HCT116 (cell line): ENCODE measurements at regions not wholly inside any gene's neighbourhood (a gene's known extent, or its start where the extent isn't known, plus 50 kb on each side); places are given as distances from the start of the nearest gene placed in this dataset.

Experiments
- ATAC-seq: fragments of 200-7000 bp; cut with Tn5 transposase; 2 replicates; pipeline ENCODE4 v1.9.1; 2020; ENCODE audit warnings: mild to moderate bottlenecking, moderate library complexity
- BruUV-seq: library from RNA; stranded (reverse); fragments of 400-500 nt; replicated peaks from 2 replicates; lab custom pipeline; 2021; lab: Mats Ljungman, UMichigan
- CTCF ChIA-PET: fragments of 300-600 bp; sonication (Branson Sonifier 250); formaldehyde crosslinking; loops from one replicate; lab custom pipeline; 2021; ENCODE audit warnings: antibody characterized with exemption; lab: Charles Lee
- POLR2A ChIA-PET: fragments of 300-600, 350-600 bp; sonication (Branson Sonifier 250); formaldehyde crosslinking; loops from one replicate; lab custom pipeline; 2021; ENCODE audit warnings: antibody characterized with exemption; lab: Charles Lee
- RAD21 ChIA-PET, 2 experiments: fragments of 300-600 bp; sonication (Branson Sonifier 250); formaldehyde crosslinking; loops; one replicate each; lab custom pipeline; 2023; ENCODE audit warnings: low total read pairs in 2 of 2; ENCODE audit not compliant: uncharacterized antibody in 2 of 2, unreplicated experiment in 2 of 2, low non-redundant PET in 1 of 2; lab: Charles Lee
- DNase-seq: peaks from one replicate; pipeline ENCODE4 v3.0.0-alpha.2; 2010; ENCODE audit warnings: low read depth, low spot score
- H2AFZ ChIP-seq: fragments of 200-600 bp; shearing (Covaris generic), sonication (generic); 2 replicates; pipeline ENCODE4 v1.6.1; 2017; ENCODE audit warnings: low read depth, mixed run types, mixed read lengths, antibody characterized with exemption, low read length; ENCODE audit not compliant: poor library complexity, severe bottlenecking
- H3K27ac ChIP-seq: 2 replicates; pipeline ENCODE4 v1.5.1; 2012; ENCODE audit warnings: low read depth, low read length
- H3K27me3 ChIP-seq: fragments of 200-600 bp; sonication (generic); 2 replicates; pipeline ENCODE4 v1.6.1; 2016; ENCODE audit warnings: mixed run types, low read length, mixed read lengths; ENCODE audit not compliant: insufficient read depth
- H3K36me3 ChIP-seq, 2 experiments: fragments of 200-500 bp in 1 of 2; fragments of 200-600 bp in 1 of 2; sonication (Bioruptor generic) in 1 of 2; sonication (generic) in 1 of 2; 2 replicates each; pipeline versions ENCODE4 v1.5.1 to v1.6.1; 2014 to 2016; ENCODE audit warnings: low read length in 2 of 2, inconsistent platforms in 1 of 2, mixed read lengths in 1 of 2, mixed run types in 1 of 2; ENCODE audit not compliant: insufficient read depth in 2 of 2, control insufficient read depth in 1 of 2
- H3K4me1 ChIP-seq, 2 experiments: fragments of 200-600 bp in 1 of 2; sonication (generic) in 1 of 2; 2 replicates each; pipeline versions ENCODE4 v1.5.1 to v1.6.1; 2012 to 2017; ENCODE audit warnings: low read length in 2 of 2, inconsistent platforms in 1 of 2, mild to moderate bottlenecking in 1 of 2, mixed read lengths in 1 of 2, mixed run types in 1 of 2, moderate library complexity in 1 of 2; ENCODE audit not compliant: insufficient read depth in 2 of 2, control insufficient read depth in 1 of 2
- H3K4me2 ChIP-seq: fragments of 200-600 bp; sonication (generic); 2 replicates; pipeline ENCODE4 v1.6.1; 2017; ENCODE audit warnings: mixed run types, low read length, mixed read lengths
- H3K4me3 ChIP-seq, 2 experiments: fragments of 200-600 bp in 1 of 2; sonication (generic) in 1 of 2; replicated peaks in 1 of 2; 2 replicates each; pipeline ENCODE4 v1.5.1; 2011 to 2016; ENCODE audit warnings: low read length in 2 of 2, control low read depth in 1 of 2, low read depth in 1 of 2, mild to moderate bottlenecking in 1 of 2, mixed read lengths in 1 of 2, mixed run types in 1 of 2
- H3K79me2 ChIP-seq: fragments of 200-600 bp; sonication (generic); 2 replicates; pipeline ENCODE4 v1.6.1; 2017; ENCODE audit warnings: mild to moderate bottlenecking, mixed run types, low read length, moderate library complexity, mixed read lengths; ENCODE audit not compliant: insufficient read depth
- H3K9ac ChIP-seq: fragments of 200-600 bp; sonication (generic); 2 replicates; pipeline ENCODE4 v1.6.1; 2016; ENCODE audit warnings: low read length, mixed read lengths
- H3K9me2 ChIP-seq: fragments of 200-600 bp; sonication (generic), shearing (Covaris generic); 2 replicates; pipeline ENCODE4 v1.6.1; 2017; ENCODE audit warnings: mixed run types, mild to moderate bottlenecking, moderate library complexity; ENCODE audit not compliant: insufficient read depth
- H3K9me3 ChIP-seq, 2 experiments: fragments of 200-500 bp in 1 of 2; fragments of 200-600 bp in 1 of 2; sonication (Bioruptor generic) in 1 of 2; sonication (generic) in 1 of 2; 2 replicates each; pipeline ENCODE4 v1.6.1; 2014 to 2017; ENCODE audit warnings: low read length in 2 of 2, mixed read lengths in 2 of 2, inconsistent platforms in 1 of 2, low read depth in 1 of 2, mild to moderate bottlenecking in 1 of 2, mixed run types in 1 of 2, moderate library complexity in 1 of 2; ENCODE audit not compliant: control insufficient read depth in 1 of 2, insufficient read depth in 1 of 2
- H4K20me1 ChIP-seq: fragments of 200-600 bp; sonication (generic), shearing (Covaris generic); 2 replicates; pipeline ENCODE4 v1.6.1; 2017; ENCODE audit warnings: mixed run types, mild to moderate bottlenecking, moderate library complexity; ENCODE audit not compliant: insufficient read depth
- EGR1 ChIP-seq: IDR thresholded peaks from 2 replicates; pipeline ENCODE4 v1.6.1; 2012; ENCODE audit warnings: low read depth
- ELF1 ChIP-seq: IDR thresholded peaks from 2 replicates; pipeline ENCODE4 v1.6.1; 2012; ENCODE audit warnings: low read depth, borderline replicate concordance
- EZH2 ChIP-seq: fragments of 200-600 bp; sonication (generic); IDR thresholded peaks from 2 replicates; pipeline ENCODE4 v1.6.1; 2017; ENCODE audit warnings: antibody characterized with exemption, mixed run types
- JUND ChIP-seq: IDR thresholded peaks from 2 replicates; pipeline ENCODE4 v1.6.1; 2012
- POLR2A ChIP-seq: IDR thresholded peaks from 2 replicates; pipeline ENCODE4 v1.7.0; 2011; ENCODE audit warnings: borderline replicate concordance; ENCODE audit not compliant: insufficient read depth, insufficient read length; ENCODE audit errors: extremely low read depth
- POLR2AphosphoS5 ChIP-seq: IDR thresholded peaks from 2 replicates; pipeline ENCODE4 v1.6.1; 2011; ENCODE audit warnings: mild to moderate bottlenecking, low read depth, low read length, moderate library complexity
- RAD21 ChIP-seq: IDR thresholded peaks from 2 replicates; pipeline ENCODE4 v1.6.1; 2012; ENCODE audit warnings: low read depth, mild to moderate bottlenecking
- SIN3A ChIP-seq: IDR thresholded peaks from 2 replicates; pipeline ENCODE4 v1.6.1; 2012; ENCODE audit warnings: low read depth
- SRF ChIP-seq: IDR thresholded peaks from 2 replicates; pipeline ENCODE4 v1.6.1; 2012; ENCODE audit warnings: low read depth
- TCF7L2 ChIP-seq: IDR thresholded peaks from 2 replicates; pipeline ENCODE4 v1.7.0; 2011; ENCODE audit warnings: borderline replicate concordance, inconsistent platforms; ENCODE audit not compliant: insufficient read depth, insufficient read length; ENCODE audit errors: extremely low read depth
- YY1 ChIP-seq: IDR thresholded peaks from 2 replicates; pipeline ENCODE4 v1.6.1; 2011; ENCODE audit warnings: low read length, low read depth, moderate library complexity, mild to moderate bottlenecking; ENCODE audit not compliant: insufficient replicate concordance; ENCODE audit errors: extremely low read depth
- ZFX ChIP-seq: fragments of 450-650 bp; IDR thresholded peaks from 2 replicates; pipeline ENCODE4 v1.6.1; 2017
- ZNF274 ChIP-seq: fragments of 200-500 bp; sonication (Bioruptor generic); IDR thresholded peaks from 2 replicates; pipeline ENCODE4 v1.6.1; 2014; ENCODE audit warnings: mild to moderate bottlenecking, low read depth, low read length, inconsistent platforms
- intact Hi-C: fragments of 100-400 bp; cut with micrococcal nuclease; formaldehyde crosslinking; loops from 2 replicates; pipeline ENCODE4 v1.10.0; 2022
- TF ChIP-seq, protein P1 (sequence below): IDR thresholded peaks from 2 replicates; pipeline ENCODE4 v1.6.1; 2012
- TF ChIP-seq, protein P2 (sequence below): IDR thresholded peaks from 2 replicates; pipeline ENCODE4 v1.6.1; 2012
- TF ChIP-seq, protein P3 (sequence below): IDR thresholded peaks from 2 replicates; pipeline ENCODE4 v1.6.1; 2011; ENCODE audit warnings: mild to moderate bottlenecking, low read length, moderate library complexity; ENCODE audit not compliant: insufficient replicate concordance; ENCODE audit errors: extremely low read depth
- TF ChIP-seq, protein P4 (sequence below): IDR thresholded peaks from 2 replicates; pipeline ENCODE4 v1.6.1; 2012; ENCODE audit warnings: low read depth

DNA sequence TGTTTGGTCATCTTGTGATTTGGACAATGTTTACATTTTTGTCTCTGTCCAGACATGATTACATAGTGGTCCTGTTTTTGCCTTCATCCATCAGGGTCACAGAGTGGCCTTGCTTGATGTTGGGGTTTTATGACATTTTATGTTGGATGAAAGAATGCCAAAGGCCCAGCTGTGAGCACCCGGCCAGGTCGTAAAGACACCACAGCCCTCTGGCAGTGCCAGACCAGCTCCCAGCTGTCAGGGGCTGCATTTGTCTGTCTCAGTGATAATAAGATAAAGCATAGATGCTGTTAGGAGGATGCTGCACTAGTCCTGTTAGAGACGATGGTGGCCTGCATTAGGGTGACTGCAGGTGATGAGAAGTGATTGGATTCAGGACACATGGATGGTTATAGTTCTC, 117.5 kb downstream of the FAM174B start:
- Histone ChIP-seq H3K27me3 (peaks cover 19% of the 10 kb centered on the region), H3K4me1 (no peaks in the 10 kb centered on the region), H3K9me3 (no peaks in the 10 kb centered on the region), H3K9me2 (no peaks in the 10 kb centered on the region), H3K4me2 (no peak overlapping the region), H3K36me3 (no peaks in the 10 kb centered on the region), H3K9ac (no peak overlapping the region), H4K20me1 (no peaks in the 10 kb centered on the region), H2AFZ (no peak overlapping the region), H3K27ac (no peak overlapping the region), H3K4me3 (no peak overlapping the region), H3K79me2 (no peaks in the 10 kb centered on the region)
- intact Hi-C loops, result no loop called here
- no TSS peak for BruUV-seq
- TF ChIP-seq EGR1 (no peak), RAD21 (no peak), ZFX (no peak)
- CTCF ChIA-PET, result interaction anchor here (0.6 kb wide), 1 partner anchor 83 kb away, joined by 3 read pairs; no protein-coding TSS in a partner anchor
- POLR2A ChIA-PET, result no interaction called here
- ATAC-seq (no peak), DNase-seq (no peak)
- RAD21 ChIA-PET, result no interaction called here

DNA sequence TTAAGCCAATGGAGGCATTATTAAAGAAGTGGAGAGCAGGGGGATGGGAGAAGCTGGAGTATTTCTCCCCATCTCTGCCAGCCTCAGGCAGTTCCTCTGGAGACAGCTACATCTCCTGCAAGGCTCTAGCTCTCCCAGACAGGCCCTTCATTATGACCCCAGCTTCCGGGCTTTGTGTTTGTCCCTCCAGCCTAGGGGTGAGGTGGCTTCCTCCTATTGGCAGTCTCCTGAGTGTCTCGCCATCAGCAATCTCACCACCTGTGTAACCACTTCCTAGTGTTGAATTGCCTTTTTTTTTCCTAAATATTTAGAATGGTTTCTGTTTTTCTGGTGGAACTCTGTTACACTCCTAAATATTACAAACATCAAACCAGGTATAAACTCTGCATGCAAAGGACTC, 122.3 kb downstream of the FAM174B start:
- DNase-seq, result no peak
- H2AFZ ChIP-seq, result no peak overlapping the region
- no peak overlapping the region for H3K27ac ChIP-seq
- peaks cover 45% of the 10 kb centered on the region for H3K27me3 ChIP-seq
- H3K9ac ChIP-seq, result no peak overlapping the region
- H3K79me2 ChIP-seq, result no peaks in the 10 kb centered on the region
- no TSS peak for BruUV-seq
- H3K4me3 ChIP-seq, result no peak overlapping the region
- no peaks in the 10 kb centered on the region for H3K36me3 ChIP-seq
- ChIA-PET RAD21 (no interaction called here), CTCF (no interaction called here), POLR2A (no interaction called here)
- H3K4me1 ChIP-seq, result no peaks in the 10 kb centered on the region
- intact Hi-C loops, result no loop called here
- H3K4me2 ChIP-seq, result no peak overlapping the region
- H4K20me1 ChIP-seq, result no peaks in the 10 kb centered on the region
- no peaks in the 10 kb centered on the region for H3K9me3 ChIP-seq
- no peaks in the 10 kb centered on the region for H3K9me2 ChIP-seq
- ATAC-seq, result no peak
- TF ChIP-seq ZNF274, result no peak
- TF ChIP-seq POLR2A, result no peak
- TF ChIP-seq SRF, result no peak
- TF ChIP-seq, protein P1, sequence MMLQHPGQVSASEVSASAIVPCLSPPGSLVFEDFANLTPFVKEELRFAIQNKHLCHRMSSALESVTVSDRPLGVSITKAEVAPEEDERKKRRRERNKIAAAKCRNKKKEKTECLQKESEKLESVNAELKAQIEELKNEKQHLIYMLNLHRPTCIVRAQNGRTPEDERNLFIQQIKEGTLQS, result no peak
- TF ChIP-seq, protein P2, sequence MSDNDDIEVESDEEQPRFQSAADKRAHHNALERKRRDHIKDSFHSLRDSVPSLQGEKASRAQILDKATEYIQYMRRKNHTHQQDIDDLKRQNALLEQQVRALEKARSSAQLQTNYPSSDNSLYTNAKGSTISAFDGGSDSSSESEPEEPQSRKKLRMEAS, result no peak
- no peak for TF ChIP-seq POLR2AphosphoS5
- TF ChIP-seq, protein P3, sequence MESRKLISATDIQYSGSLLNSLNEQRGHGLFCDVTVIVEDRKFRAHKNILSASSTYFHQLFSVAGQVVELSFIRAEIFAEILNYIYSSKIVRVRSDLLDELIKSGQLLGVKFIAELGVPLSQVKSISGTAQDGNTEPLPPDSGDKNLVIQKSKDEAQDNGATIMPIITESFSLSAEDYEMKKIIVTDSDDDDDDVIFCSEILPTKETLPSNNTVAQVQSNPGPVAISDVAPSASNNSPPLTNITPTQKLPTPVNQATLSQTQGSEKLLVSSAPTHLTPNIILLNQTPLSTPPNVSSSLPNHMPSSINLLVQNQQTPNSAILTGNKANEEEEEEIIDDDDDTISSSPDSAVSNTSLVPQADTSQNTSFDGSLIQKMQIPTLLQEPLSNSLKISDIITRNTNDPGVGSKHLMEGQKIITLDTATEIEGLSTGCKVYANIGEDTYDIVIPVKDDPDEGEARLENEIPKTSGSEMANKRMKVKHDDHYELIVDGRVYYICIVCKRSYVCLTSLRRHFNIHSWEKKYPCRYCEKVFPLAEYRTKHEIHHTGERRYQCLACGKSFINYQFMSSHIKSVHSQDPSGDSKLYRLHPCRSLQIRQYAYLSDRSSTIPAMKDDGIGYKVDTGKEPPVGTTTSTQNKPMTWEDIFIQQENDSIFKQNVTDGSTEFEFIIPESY, result no peak
- TF ChIP-seq ZFX, result no peak
- TF ChIP-seq, protein P4, sequence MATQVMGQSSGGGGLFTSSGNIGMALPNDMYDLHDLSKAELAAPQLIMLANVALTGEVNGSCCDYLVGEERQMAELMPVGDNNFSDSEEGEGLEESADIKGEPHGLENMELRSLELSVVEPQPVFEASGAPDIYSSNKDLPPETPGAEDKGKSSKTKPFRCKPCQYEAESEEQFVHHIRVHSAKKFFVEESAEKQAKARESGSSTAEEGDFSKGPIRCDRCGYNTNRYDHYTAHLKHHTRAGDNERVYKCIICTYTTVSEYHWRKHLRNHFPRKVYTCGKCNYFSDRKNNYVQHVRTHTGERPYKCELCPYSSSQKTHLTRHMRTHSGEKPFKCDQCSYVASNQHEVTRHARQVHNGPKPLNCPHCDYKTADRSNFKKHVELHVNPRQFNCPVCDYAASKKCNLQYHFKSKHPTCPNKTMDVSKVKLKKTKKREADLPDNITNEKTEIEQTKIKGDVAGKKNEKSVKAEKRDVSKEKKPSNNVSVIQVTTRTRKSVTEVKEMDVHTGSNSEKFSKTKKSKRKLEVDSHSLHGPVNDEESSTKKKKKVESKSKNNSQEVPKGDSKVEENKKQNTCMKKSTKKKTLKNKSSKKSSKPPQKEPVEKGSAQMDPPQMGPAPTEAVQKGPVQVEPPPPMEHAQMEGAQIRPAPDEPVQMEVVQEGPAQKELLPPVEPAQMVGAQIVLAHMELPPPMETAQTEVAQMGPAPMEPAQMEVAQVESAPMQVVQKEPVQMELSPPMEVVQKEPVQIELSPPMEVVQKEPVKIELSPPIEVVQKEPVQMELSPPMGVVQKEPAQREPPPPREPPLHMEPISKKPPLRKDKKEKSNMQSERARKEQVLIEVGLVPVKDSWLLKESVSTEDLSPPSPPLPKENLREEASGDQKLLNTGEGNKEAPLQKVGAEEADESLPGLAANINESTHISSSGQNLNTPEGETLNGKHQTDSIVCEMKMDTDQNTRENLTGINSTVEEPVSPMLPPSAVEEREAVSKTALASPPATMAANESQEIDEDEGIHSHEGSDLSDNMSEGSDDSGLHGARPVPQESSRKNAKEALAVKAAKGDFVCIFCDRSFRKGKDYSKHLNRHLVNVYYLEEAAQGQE, result no peak
- TF ChIP-seq SIN3A, result no peak
- no peak for TF ChIP-seq TCF7L2
- TF ChIP-seq YY1, result no peak
- TF ChIP-seq ELF1, result no peak
- TF ChIP-seq EGR1, result no peak
- TF ChIP-seq EZH2, result no peak
- TF ChIP-seq JUND, result no peak
